AML-193 (cell line): ENCODE measurements at regions not wholly inside any gene's neighbourhood (a gene's known extent, or its start where the extent isn't known, plus 50 kb on each side); places are given as distances from the start of the nearest gene placed in this dataset.
"Not testable (repeated sequence)": the region's sequence is repeated elsewhere in the genome, so short reads cannot be mapped to it uniquely, and the experiment has no call there.

Experiments used
- DNase-seq, 2 experiments: peaks; one replicate each; lab custom pipeline; 2025; lab: John Stamatoyannopoulos, UW

DNA sequence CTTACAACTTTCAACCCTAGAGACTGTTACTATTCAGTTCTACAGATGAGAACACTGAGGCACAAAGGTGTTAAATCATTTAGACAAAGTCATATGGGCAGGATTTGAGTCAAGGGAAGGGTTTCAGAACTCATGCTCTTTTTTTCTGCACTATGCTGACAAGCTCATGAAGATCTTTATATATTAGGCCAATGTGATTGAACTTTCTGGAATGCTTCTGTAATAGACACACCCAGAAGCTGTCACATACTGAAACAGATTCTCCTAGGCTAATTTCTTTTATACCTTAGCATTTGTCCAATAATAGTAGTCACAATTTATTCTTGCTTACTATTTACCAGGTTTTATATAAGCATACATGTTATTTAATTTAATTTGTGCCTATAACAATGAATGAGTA, 164.0 kb downstream of the ALG10B start:
- DNase-seq: no peak

DNA sequence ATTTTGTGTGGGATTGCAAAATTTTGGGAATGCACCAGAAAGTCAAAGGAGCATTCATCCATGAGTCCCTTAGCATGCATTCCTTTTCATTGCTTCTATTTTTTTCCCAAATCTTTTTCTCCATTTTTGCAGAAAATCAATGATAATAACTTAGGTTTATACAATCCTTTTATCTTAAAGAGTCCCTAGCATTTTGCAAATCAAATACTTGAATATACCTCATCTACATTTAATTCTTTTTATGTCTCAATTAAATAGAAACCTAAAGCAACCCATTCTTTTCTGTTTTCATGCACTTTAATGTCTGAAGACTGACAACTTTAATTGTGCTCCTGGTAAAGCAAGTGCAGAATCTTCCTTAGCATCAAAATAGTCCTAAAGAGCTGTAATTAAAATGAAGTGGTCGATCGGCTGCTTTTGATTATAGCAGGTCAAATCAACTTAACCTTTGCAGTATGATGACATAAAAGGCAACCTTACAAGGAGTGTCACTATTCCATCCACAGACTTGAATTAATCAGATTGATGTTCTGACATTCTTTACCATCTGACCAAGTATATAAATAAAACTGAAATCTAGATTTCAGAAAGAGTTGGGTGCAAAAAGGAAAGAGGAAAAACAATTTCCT, 168.4 kb downstream of the ALG10B start:
- no peak for DNase-seq

DNA sequence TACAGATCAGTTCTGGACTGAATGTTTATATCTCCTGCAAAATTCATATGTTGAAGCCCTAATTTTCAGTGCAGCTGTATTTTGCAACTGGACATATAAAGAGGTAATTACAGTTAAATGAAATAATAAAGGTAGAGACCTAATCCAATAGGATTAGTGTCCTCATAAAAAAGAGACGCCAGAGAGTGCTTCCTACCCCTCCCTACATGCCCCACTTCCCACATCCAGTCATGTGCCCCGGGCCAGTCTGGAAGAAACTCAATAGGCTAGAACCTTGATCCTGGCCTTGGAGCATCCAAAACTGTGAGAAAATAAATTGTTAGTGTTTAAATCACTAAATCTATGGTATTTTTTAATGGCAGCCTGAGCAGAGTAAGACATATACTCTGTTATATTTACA, 172.3 kb downstream of the ALG10B start:
- DNase-seq: no peak

DNA sequence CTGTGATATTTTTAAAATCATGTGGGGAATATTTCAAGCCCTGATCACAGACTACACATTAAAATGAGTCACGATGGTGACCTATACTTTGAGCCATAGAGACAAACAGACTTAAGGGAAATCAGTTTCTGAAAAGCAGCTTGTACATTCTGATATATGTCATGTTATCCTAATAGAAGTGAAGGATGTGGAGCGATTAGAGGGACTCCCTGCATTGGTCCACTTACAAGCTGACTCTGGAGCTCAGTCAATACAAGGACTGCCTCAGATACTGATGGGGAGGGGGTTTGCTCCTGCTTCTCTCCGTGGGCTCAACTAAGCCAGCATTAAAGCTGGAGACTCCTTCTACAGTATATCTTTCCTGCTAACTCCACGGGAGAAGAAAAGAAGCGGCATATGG, 173.5 kb downstream of the ALG10B start:
- DNase-seq: no peak

- DNase-seq: no peak
Measured at GRCh38 chr12:38490941-38491340, 174.4 kb downstream of the ALG10B start.

DNA sequence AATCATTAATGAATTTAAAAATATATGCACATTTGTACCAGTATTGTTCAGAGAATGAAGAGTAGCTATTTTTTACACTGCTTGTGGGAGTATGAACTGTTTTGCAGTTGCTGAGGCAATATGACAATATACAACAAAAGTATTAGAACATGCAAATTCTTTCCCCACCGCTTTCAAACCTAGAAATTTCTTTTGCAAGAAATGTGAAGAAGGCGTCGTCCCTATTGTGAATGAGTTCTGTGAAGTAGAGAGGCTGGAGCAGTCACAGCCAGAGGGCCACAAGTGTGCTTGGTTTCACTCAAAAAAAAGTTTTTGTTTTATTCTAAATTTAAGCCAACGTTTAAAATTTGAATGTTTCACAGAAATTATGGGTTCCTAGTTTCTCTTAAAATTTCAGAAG, 184.9 kb downstream of the ALG10B start:
- no peak for DNase-seq

GRCh38 chr12:38501991-38502390, 185.4 kb downstream of the ALG10B start:
- DNase-seq: no peak

- no peak for DNase-seq
Measured at GRCh38 chr12:38502415-38502814, 185.8 kb downstream of the ALG10B start.

GRCh38 chr12:38507839-38508238, 191.3 kb downstream of the ALG10B start:
- no peak for DNase-seq

DNA sequence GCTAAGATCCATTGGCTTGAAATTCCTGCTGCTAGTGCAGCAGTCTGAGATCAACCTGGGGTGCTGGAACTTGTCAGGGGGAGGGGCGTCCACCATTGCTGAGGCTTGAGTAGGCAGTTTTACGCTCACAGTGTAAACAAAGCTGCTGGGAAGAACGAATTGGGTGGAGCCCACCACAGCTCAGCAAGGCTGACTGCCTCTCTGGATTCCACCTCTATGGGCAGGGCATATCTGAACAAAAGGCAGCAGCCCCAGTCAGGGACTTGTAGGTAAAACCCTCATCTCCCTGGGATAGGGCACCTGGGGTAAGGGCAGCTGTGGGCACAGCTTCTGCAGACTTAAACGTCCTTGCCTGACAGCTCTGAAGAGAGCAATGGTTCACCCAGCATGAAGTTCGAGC, 191.7 kb downstream of the ALG10B start:
- DNase-seq: no peak

GRCh38 chr12:38515912-38516311, 199.3 kb downstream of the ALG10B start:
- DNase-seq: no peak

DNA sequence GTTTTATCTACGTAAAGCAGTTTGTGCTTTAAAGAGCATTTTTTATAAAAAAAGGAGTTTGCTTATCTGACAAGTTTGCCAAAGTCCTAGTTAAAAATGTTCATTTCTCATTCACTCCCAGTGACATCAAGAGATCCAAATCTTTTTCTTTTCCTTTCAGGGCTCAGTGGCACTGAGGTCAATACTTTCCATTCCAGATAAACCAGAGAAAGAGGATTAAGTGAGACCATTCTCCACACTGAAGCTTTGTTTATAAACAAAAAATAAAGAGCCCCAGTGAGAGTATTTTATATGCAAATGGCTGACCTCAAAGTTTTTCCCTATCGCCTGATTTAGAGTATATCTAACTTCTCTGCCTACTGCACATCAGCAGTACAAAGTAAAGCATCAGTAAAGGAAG, 199.8 kb downstream of the ALG10B start:
- no peak for DNase-seq

GRCh38 chr12:38523920-38524319, 207.3 kb downstream of the ALG10B start:
- no peak for DNase-seq

DNA sequence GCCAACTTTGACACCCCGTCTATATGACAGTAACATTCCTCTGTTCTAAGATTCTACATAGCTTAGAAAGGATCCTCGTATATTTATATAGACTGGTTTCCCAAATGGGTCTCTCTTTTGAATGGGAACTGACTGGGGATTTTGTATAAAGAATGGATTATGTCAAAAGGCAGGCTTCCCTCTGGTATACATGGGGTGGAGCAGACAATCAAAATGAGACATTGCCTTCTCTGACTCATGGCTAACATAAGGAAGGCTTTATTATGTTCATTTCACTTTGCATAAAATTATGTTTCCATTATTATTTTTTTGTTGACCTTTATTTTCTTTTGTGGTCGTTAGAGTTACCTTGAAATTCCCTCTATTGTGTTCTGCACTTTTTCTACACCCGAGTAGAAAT, 211.1 kb downstream of the ALG10B start:
- no peak for DNase-seq

GRCh38 chr12:38528527-38528926, 212.0 kb downstream of the ALG10B start:
- no peak for DNase-seq

DNA sequence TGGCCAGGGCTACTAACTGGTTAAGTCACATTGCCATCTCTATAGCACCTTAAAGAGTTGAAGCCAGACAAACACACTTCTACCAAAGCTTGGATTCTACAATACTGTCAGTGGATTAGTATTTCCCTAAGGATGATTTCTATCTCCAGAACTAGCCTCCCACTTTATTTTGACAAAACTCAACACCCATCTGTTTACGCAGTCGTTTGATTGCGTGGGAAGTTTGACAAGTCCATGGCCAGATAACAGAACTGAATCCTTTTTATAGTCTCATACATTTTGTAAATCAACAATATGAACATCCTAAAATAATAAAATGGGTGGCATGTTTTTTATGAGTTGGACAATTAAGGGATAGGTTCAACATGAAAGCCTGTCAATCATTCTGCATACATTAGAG, 212.7 kb downstream of the ALG10B start:
- DNase-seq: not testable (repeated sequence)

DNA sequence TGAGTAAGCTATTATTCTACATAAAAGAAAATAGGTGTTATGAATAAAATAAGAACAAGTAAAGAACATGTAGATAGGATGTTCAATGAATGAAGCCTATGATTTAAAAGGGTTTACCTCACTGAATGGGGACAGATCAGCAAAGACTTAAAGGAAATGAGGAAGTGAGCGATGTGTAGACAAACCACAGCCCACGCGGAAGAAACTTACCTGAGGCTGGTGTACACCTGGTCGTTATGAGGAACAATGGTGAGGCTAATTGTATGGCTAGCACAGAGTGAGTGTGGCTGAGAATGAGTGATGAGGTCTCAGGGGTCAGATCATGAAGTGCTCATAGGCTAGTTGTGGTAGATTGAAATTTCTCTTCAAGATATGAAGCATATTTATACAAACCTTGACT, 221.7 kb downstream of the ALG10B start:
- DNase-seq: no peak

DNA sequence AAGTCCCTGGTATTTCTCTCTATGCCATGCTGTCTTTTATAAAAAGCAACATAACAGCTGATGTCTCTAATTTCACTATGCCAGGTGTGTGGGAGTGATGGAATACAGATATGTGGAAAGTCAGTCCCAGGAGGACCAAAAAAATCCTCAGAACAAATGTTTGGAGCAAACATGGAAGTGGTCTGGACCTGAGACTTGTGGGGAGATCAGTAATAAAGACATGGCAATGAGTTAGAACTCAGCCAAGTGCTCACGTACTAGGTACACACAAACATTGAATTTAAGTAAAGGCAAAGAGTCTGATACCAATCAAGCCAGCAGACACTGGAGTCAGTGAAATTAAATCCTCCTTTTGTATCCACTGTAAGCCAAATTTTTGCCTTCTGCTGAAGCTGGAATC, 223.6 kb downstream of the ALG10B start:
- DNase-seq: no peak

DNA sequence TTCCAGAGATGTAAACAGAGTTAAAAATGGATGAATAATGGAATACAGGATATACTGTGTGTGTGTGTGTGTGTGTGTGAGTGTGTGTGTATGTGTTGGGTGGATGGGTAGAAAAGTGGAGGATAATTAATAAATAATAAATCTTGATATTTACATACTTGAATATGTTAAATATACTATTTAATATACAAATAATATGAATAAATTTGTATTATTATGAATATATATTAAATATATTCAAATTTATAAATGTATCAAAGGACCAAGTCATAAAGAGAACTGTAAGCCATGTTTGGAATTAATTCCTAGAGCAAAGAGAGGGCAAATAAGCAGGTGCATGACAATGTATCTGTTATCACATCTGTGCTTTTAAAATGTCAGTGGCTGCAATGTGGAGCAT, 225.3 kb downstream of the ALG10B start:
- no peak for DNase-seq

GRCh38 chr12:38543151-38543550, 226.6 kb downstream of the ALG10B start:
- no peak for DNase-seq

DNA sequence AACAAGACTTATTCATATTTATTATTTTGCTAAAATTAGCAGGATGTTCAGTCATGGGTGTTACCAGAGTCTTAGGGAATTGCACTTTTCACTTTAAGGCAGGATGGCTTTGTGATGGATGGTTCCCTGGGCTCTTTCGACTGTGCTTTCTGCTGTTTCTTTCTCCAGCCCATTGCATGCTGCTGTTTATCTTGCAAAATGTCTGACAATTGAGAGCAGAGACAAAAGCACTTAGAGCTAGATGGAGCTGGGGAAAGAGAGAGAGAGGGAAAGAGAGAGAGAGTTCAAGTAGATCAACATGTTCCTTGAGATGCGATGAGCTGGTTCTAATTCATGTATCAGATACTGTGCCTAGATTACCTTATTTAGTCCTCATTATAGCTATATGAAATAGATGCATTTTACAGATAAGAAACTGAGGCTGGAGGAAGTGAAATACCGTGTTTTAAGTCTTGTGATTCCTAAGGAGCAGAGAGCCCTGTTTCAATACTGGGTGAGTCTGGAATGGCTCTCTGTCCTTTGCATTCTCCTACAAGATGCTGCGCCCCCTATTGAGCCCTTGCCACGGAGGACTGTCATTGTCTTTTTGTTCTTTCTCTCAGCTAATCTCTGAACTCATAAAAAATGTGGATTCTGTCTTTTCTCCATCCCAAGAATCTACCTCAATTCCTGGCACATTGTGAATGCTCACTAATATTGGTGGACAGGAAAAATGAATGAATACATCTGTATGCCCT, 227.9 kb downstream of the ALG10B start:
- DNase-seq: no peak

- no peak for DNase-seq
Measured at GRCh38 chr12:38547586-38547985, 231.0 kb downstream of the ALG10B start.

DNA sequence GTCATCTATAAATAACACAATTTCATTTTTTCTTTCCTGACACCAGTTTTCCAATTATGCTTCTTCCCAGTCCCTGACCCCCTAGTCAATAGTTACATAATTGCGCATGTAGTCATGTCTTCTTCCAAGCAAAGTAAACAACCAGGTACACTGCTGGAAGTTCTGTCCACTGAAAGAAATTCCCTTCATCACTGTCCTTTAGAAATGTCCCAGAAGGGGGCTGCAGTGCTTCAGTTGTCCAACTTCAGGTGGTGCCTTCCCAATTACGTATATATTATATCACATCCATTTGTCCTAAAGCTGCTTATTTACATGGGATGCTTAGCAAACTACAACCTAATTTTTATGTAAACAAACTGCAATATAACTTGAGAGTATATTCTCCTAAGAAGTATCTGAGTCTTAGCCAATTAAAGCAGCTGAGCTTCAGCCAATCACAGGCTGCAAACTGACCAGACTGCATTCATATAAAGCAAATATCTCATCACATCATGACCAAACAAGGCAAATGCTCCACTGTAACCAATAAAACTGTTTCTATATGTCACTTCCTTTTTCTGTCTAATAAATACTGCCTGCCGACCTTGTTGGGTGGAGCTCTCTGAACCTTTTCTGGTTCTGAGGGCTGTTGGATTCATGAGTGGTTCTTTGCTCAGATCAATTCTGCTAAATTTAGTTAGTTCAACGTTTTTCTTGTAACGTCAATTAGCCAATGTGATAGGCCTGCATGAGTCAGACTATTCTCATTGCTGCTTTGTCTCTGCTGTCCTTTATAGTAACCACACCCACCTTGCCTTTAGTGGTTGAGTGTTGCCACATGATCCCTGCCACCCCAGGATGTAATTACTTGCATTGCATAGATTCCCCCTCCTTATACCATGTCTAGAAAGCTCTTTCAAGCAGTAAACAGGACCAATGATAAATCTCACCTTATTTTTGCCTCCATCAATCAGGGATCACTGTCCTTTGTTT, 239.3 kb downstream of the ALG10B start:
- DNase-seq: no peak
